GM12891 (cell line): ENCODE measurements at regions not wholly inside any gene's neighbourhood (a gene's known extent, or its start where the extent isn't known, plus 50 kb on each side); places are given as distances from the start of the nearest gene placed in this dataset.

ENCODE experiments used
- POLR2A ChIP-seq: IDR thresholded peaks from 2 replicates; pipeline ENCODE4 v1.6.1; 2011; ENCODE audit warnings: low read depth, low read length, control low read depth
- POLR2AphosphoS5 ChIP-seq: IDR thresholded peaks from 2 replicates; pipeline ENCODE4 v1.6.1; 2011; ENCODE audit warnings: low read depth, low read length, control low read depth

GRCh38 chr7:125430013-125430412 lies 500.4 kb upstream of the POT1 start:
- TF ChIP-seq POLR2AphosphoS5, result no peak
- no peak for TF ChIP-seq POLR2A
